WI38 (cell line): ENCODE measurements at regions not wholly inside any gene's neighbourhood (a gene's known extent, or its start where the extent isn't known, plus 50 kb on each side); places are given as distances from the start of the nearest gene placed in this dataset.

Experiments
- H3K4me3 ChIP-seq: 2 replicates; pipeline ENCODE4 v1.5.1; 2011; ENCODE audit warnings: low read depth, mild to moderate bottlenecking, control low read depth, low read length
- CTCF ChIP-seq: IDR thresholded peaks from 2 replicates; pipeline ENCODE4 v1.5.1; 2012; ENCODE audit warnings: low read depth, mild to moderate bottlenecking, control low read depth, low read length

- no peak for TF ChIP-seq CTCF
- no peak overlapping the region for H3K4me3 ChIP-seq
Observed at GRCh38 chr15:57849317-57849716, 142.8 kb downstream of the POLR2M start.

- no peak overlapping the region for H3K4me3 ChIP-seq
- no peak for TF ChIP-seq CTCF
Observed at GRCh38 chr15:57854531-57854930, 148.0 kb downstream of the POLR2M start.

- no peak overlapping the region for H3K4me3 ChIP-seq
- TF ChIP-seq CTCF = no peak
Observed at GRCh38 chr15:57857871-57858270, 151.4 kb downstream of the POLR2M start.

- no peak overlapping the region for H3K4me3 ChIP-seq
- no peak for TF ChIP-seq CTCF
Observed at GRCh38 chr15:57859130-57859685, 152.7 kb downstream of the POLR2M start.

- no peak overlapping the region for H3K4me3 ChIP-seq
- peak; percentile 43; the same call in 1 of the 2 replicates for TF ChIP-seq CTCF
Observed at GRCh38 chr15:57861034-57861638, 154.6 kb downstream of the POLR2M start.

GRCh38 chr15:57861815-57862586 is 155.5 kb downstream of the POLR2M start:
- no peak for TF ChIP-seq CTCF
- H3K4me3 ChIP-seq = no peak overlapping the region

- no peak for TF ChIP-seq CTCF
- H3K4me3 ChIP-seq = no peak overlapping the region
Observed at GRCh38 chr15:57862761-57863160, 156.2 kb downstream of the POLR2M start.
